WI38 (cell line): ENCODE measurements at regions not wholly inside any gene's neighbourhood (a gene's known extent, or its start where the extent isn't known, plus 50 kb on each side); places are given as distances from the start of the nearest gene placed in this dataset.

Source experiments
- H3K4me3 ChIP-seq: 2 replicates; pipeline ENCODE4 v1.5.1; 2011; ENCODE audit warnings: low read depth, mild to moderate bottlenecking, control low read depth, low read length
- CTCF ChIP-seq: IDR thresholded peaks from 2 replicates; pipeline ENCODE4 v1.5.1; 2012; ENCODE audit warnings: low read depth, mild to moderate bottlenecking, control low read depth, low read length

- no peak for TF ChIP-seq CTCF
- no peak overlapping the region for H3K4me3 ChIP-seq
Measured at GRCh38 chr14:89680156-89680555, 263.1 kb upstream of the FOXN3 start.

- H3K4me3 ChIP-seq = no peak overlapping the region
- no peak for TF ChIP-seq CTCF
Measured at GRCh38 chr14:89678768-89679167, 261.7 kb upstream of the FOXN3 start.

GRCh38 chr14:89675590-89675989, 258.6 kb upstream of the FOXN3 start:
- no peak for TF ChIP-seq CTCF
- no peak overlapping the region for H3K4me3 ChIP-seq

GRCh38 chr14:89674936-89675335, 257.9 kb upstream of the FOXN3 start:
- TF ChIP-seq CTCF = no peak
- no peak overlapping the region for H3K4me3 ChIP-seq

GRCh38 chr14:89674240-89674639, 257.2 kb upstream of the FOXN3 start:
- no peak overlapping the region for H3K4me3 ChIP-seq
- no peak for TF ChIP-seq CTCF

GRCh38 chr14:89673512-89674225, 256.6 kb upstream of the FOXN3 start:
- H3K4me3 ChIP-seq = no peak overlapping the region
- no peak for TF ChIP-seq CTCF

GRCh38 chr14:89672636-89673511, 255.8 kb upstream of the FOXN3 start:
- no peak overlapping the region for H3K4me3 ChIP-seq
- no peak for TF ChIP-seq CTCF
